HepG2 (cell line): ENCODE measurements at regions not wholly inside any gene's neighbourhood (a gene's known extent, or its start where the extent isn't known, plus 50 kb on each side); places are given as distances from the start of the nearest gene placed in this dataset.

Source experiments
- DZIP1 ChIP-seq: sonication (generic); formaldehyde crosslinking; IDR thresholded peaks from 2 replicates; pipeline ENCODE4 v1.5.0; 2020; ENCODE audit warnings: mild to moderate bottlenecking, missing genetic modification reagents
- ELF4 ChIP-seq: sonication (generic); formaldehyde crosslinking; IDR thresholded peaks from 2 replicates; pipeline ENCODE4 v1.5.0; 2020; ENCODE audit warnings: missing genetic modification reagents, mild to moderate bottlenecking, moderate library complexity, borderline replicate concordance
- IRF1 ChIP-seq: sonication (generic); formaldehyde crosslinking; IDR thresholded peaks from 2 replicates; pipeline ENCODE4 v1.4.0; 2020; ENCODE audit warnings: low read depth, mild to moderate bottlenecking, missing genetic modification reagents
- KLF9 ChIP-seq: IDR thresholded peaks from 2 replicates; pipeline ENCODE4 v1.6.1; 2016; ENCODE audit warnings: low read depth
- MZF1 ChIP-seq: sonication (generic); formaldehyde crosslinking; IDR thresholded peaks from 2 replicates; pipeline ENCODE4 v1.8.1; 2023; ENCODE audit warnings: mild to moderate bottlenecking, missing genetic modification reagents, borderline replicate concordance
- TAF1 ChIP-seq: sonication (generic); formaldehyde crosslinking; IDR thresholded peaks from 2 replicates; pipeline ENCODE4 v1.4.0; 2020; ENCODE audit warnings: missing genetic modification reagents
- TBP ChIP-seq: sonication (generic); formaldehyde crosslinking; IDR thresholded peaks from 2 replicates; pipeline ENCODE4 v1.5.0; 2020; ENCODE audit warnings: missing genetic modification reagents
- TCF12 ChIP-seq, 2 experiments: fragments of 450-650 bp in 1 of 2; sonication (generic) in 1 of 2; formaldehyde crosslinking in 1 of 2; IDR thresholded peaks; 2 replicates each; pipeline versions ENCODE4 v1.6.1 to v1.8.0; 2017 to 2022; ENCODE audit warnings: antibody characterized with exemption in 1 of 2, mild to moderate bottlenecking in 1 of 2, missing genetic modification reagents in 1 of 2, moderate library complexity in 1 of 2
- ZHX1 ChIP-seq: sonication (generic); formaldehyde crosslinking; IDR thresholded peaks from 2 replicates; pipeline ENCODE4 v1.8.1; 2022; ENCODE audit warnings: low read depth, mild to moderate bottlenecking, missing genetic modification reagents
- ZNF607 ChIP-seq: sonication (generic); formaldehyde crosslinking; IDR thresholded peaks from 2 replicates; pipeline ENCODE4 v1.5.1; 2020; ENCODE audit warnings: missing genetic modification reagents, mild to moderate bottlenecking, borderline replicate concordance
- ZNF770 ChIP-seq: sonication (generic); formaldehyde crosslinking; IDR thresholded peaks from 2 replicates; pipeline ENCODE4 v1.5.0; 2020; ENCODE audit warnings: mild to moderate bottlenecking, missing genetic modification reagents
- ZNF879 ChIP-seq: sonication (generic); formaldehyde crosslinking; IDR thresholded peaks from 2 replicates; pipeline ENCODE4 v1.8.1; 2023; ENCODE audit warnings: missing genetic modification reagents

GRCh38 chr14:85002846-85003245, 527.1 kb upstream of the FLRT2 start (continued):
- TF ChIP-seq IRF1 (CRISPR knock-in tag) (no peak), KLF9 (CRISPR knock-in tag) (no peak), TBP (no peak), TCF12 (IDR thresholded peaks at IDR 0.05) (no peak), TCF12 (CRISPR knock-in tag; IDR thresholded peaks at IDR 0.05) (no peak), ELF4 (no peak), ZNF770 (no peak), ZNF607 (no peak), TAF1 (CRISPR knock-in tag) (no peak), ZNF879 (CRISPR knock-in tag) (no peak), ZHX1 (CRISPR knock-in tag) (no peak), DZIP1 (CRISPR knock-in tag) (no peak), MZF1 (CRISPR knock-in tag) (no peak)
